NCI-H146 treated with DMSO at 0.1 percent for 48 hours (cell line): ENCODE measurements at regions not wholly inside any gene's neighbourhood (a gene's known extent, or its start where the extent isn't known, plus 50 kb on each side); places are given as distances from the start of the nearest gene placed in this dataset.
A peak's percentile ranks its signal among the peaks of the same experiment; 100 is the strongest.

Experiments
- DNase-seq: peaks from one replicate; lab custom pipeline; 2025; ENCODE audit not compliant: unreplicated experiment; lab: John Stamatoyannopoulos, UW

GRCh38 chr3:167188592-167188991, 191.5 kb downstream of the ZBBX start:
- DNase-seq, result no peak

GRCh38 chr3:167187221-167187620, 192.9 kb downstream of the ZBBX start:
- no peak for DNase-seq

- DNase-seq, result no peak
These were observed 195.6 kb downstream of the ZBBX start for GRCh38 chr3:167184511-167184910.

- no peak for DNase-seq
These were observed 207.7 kb downstream of the ZBBX start for GRCh38 chr3:167172377-167172776.

GRCh38 chr3:167167491-167167890, 212.6 kb downstream of the ZBBX start:
- no peak for DNase-seq

- DNase-seq, result no peak
These were observed 213.4 kb downstream of the ZBBX start for GRCh38 chr3:167166594-167167253.

- DNase-seq, result no peak
These were observed 214.1 kb downstream of the ZBBX start for GRCh38 chr3:167166012-167166411.

GRCh38 chr3:167163580-167163979, 216.5 kb downstream of the ZBBX start:
- no peak for DNase-seq

GRCh38 chr3:167162083-167162482, 218.0 kb downstream of the ZBBX start:
- DNase-seq, result no peak

GRCh38 chr3:167160781-167161180, 219.3 kb downstream of the ZBBX start:
- no peak for DNase-seq

- DNase-seq, result peak; percentile 95
These were observed 228.5 kb downstream of the ZBBX start for GRCh38 chr3:167151636-167152035.

GRCh38 chr3:167148136-167148535, 232.0 kb downstream of the ZBBX start:
- DNase-seq, result no peak

GRCh38 chr3:167146911-167147310, 233.2 kb downstream of the ZBBX start:
- no peak for DNase-seq

- no peak for DNase-seq
These were observed 254.3 kb downstream of the ZBBX start for GRCh38 chr3:167125612-167126407.

GRCh38 chr3:167120828-167121227, 259.3 kb downstream of the ZBBX start:
- no peak for DNase-seq

- DNase-seq, result no peak
These were observed 263.8 kb downstream of the ZBBX start for GRCh38 chr3:167116120-167116922.

- DNase-seq, result no peak
These were observed 264.7 kb downstream of the ZBBX start for GRCh38 chr3:167115331-167115934.

- no peak for DNase-seq
These were observed 265.5 kb downstream of the ZBBX start for GRCh38 chr3:167114619-167115018.

- no peak for DNase-seq
These were observed 266.9 kb downstream of the ZBBX start for GRCh38 chr3:167113035-167113830.

GRCh38 chr3:167110901-167111300, 269.2 kb downstream of the ZBBX start:
- DNase-seq, result peak; percentile 99

- DNase-seq, result peak; percentile 45
These were observed 270.4 kb downstream of the ZBBX start for GRCh38 chr3:167109746-167110145.
